Prostate gland (tissue), 2 donors: ENCODE measurements at regions not wholly inside any gene's neighbourhood (a gene's known extent, or its start where the extent isn't known, plus 50 kb on each side); places are given as distances from the start of the nearest gene placed in this dataset.
A peak's percentile ranks its signal among the peaks of the same experiment; 100 is the strongest.

ENCODE experiments used
- DNase-seq: peaks from one replicate; pipeline ENCODE4 v3.0.0-alpha.2; 2019; ENCODE audit warnings: low spot score
- H3K27ac ChIP-seq, 2 donors: fragments of 200-600 bp; sonication (generic); 2 replicates each; pipeline ENCODE4 v1.5.1; 2017 to 2019
- H3K27me3 ChIP-seq: fragments of 200-600 bp; sonication (generic); replicated peaks from 2 replicates; pipeline ENCODE4 v1.5.1; 2019; ENCODE audit not compliant: insufficient read depth
- H3K36me3 ChIP-seq, 2 donors: fragments of 200-600 bp; sonication (generic); 1 replicate in 1 of 2; 2 replicates in 1 of 2; pipeline versions ENCODE4 v1.5.1 to v1.8.1; 2017 to 2019
- H3K4me1 ChIP-seq: fragments of 200-600 bp; sonication (generic); replicated peaks from 2 replicates; pipeline ENCODE4 v1.5.1; 2019
- H3K4me3 ChIP-seq, 2 donors: fragments of 200-600 bp; sonication (generic); 2 replicates each; pipeline ENCODE4 v1.5.1; 2017 to 2019
- H3K9me3 ChIP-seq: fragments of 200-600 bp; sonication (generic); 2 replicates; pipeline ENCODE4 v1.5.1; 2017
- POLR2A ChIP-seq: fragments of 450-650 bp; IDR thresholded peaks from one replicate; pipeline ENCODE4 v1.6.1; 2016; ENCODE audit warnings: antibody characterized with exemption, mild to moderate bottlenecking
- POLR2AphosphoS5 ChIP-seq: sonication (generic); formaldehyde crosslinking; IDR thresholded peaks from one replicate; pipeline ENCODE4 v1.6.1; 2017; ENCODE audit warnings: antibody characterized with exemption
- WGBS: methylation state at CpG from one replicate; pipeline ENCODE4 v1.1.5; 2018; 5-methylcytosine and 5-hydroxymethylcytosine counted together
- intact Hi-C: fragments of 100-400 bp; cut with DNase I; formaldehyde crosslinking; loops from one replicate; pipeline ENCODE4 v1.14.2; 2022
- TF ChIP-seq, protein P1 (sequence below), 4 experiments: fragments of 200-600 bp in 2 of 4; fragments of 450-650 bp in 2 of 4; sonication (generic) in 2 of 4; IDR thresholded peaks; 1 replicate in 3 of 4; 2 replicates in 1 of 4; pipeline ENCODE4 v1.5.1; 2016 to 2019; ENCODE audit warnings: antibody characterized with exemption in 4 of 4, mild to moderate bottlenecking in 2 of 4, moderate library complexity in 2 of 4

- Histone ChIP-seq H3K27ac (no peak overlapping the region), H3K9me3 (no peaks in the 10 kb centered on the region), H3K27me3 (no peaks in the 10 kb centered on the region), H3K4me1 (no peaks in the 10 kb centered on the region), H3K4me3 (no peak overlapping the region), H3K36me3 (no peaks in the 10 kb centered on the region)
- intact Hi-C loops: no loop called here
- TF ChIP-seq, protein P1, sequence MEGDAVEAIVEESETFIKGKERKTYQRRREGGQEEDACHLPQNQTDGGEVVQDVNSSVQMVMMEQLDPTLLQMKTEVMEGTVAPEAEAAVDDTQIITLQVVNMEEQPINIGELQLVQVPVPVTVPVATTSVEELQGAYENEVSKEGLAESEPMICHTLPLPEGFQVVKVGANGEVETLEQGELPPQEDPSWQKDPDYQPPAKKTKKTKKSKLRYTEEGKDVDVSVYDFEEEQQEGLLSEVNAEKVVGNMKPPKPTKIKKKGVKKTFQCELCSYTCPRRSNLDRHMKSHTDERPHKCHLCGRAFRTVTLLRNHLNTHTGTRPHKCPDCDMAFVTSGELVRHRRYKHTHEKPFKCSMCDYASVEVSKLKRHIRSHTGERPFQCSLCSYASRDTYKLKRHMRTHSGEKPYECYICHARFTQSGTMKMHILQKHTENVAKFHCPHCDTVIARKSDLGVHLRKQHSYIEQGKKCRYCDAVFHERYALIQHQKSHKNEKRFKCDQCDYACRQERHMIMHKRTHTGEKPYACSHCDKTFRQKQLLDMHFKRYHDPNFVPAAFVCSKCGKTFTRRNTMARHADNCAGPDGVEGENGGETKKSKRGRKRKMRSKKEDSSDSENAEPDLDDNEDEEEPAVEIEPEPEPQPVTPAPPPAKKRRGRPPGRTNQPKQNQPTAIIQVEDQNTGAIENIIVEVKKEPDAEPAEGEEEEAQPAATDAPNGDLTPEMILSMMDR (IDR thresholded peaks at IDR 0.05): no peak
- no peak for TF ChIP-seq POLR2A
- no peak for TF ChIP-seq POLR2AphosphoS5
- no peak for DNase-seq
These were observed 691.4 kb downstream of the DNAH5 start for GRCh38 chr5:13253111-13253510.

DNA sequence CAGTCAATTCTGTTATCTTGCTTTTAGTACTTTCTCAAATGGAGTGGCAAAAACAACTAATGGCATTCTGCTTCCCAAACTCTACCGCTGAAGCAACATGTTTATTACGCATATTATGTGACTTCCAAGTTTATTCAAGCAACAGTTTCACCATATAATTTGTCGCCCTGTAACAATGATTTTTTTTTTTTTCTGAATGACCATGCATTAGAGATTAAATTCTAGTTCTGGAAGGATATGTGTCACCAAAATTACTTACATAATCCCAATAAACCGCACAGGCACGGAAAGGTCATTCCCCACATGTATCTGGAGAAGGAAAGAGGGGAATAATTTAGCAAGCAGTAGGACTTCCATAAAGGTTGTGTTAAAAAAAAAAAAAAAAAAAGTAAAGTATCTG is 691.8 kb downstream of the DNAH5 start:
- no peak overlapping the region for H3K4me3 ChIP-seq

DNA sequence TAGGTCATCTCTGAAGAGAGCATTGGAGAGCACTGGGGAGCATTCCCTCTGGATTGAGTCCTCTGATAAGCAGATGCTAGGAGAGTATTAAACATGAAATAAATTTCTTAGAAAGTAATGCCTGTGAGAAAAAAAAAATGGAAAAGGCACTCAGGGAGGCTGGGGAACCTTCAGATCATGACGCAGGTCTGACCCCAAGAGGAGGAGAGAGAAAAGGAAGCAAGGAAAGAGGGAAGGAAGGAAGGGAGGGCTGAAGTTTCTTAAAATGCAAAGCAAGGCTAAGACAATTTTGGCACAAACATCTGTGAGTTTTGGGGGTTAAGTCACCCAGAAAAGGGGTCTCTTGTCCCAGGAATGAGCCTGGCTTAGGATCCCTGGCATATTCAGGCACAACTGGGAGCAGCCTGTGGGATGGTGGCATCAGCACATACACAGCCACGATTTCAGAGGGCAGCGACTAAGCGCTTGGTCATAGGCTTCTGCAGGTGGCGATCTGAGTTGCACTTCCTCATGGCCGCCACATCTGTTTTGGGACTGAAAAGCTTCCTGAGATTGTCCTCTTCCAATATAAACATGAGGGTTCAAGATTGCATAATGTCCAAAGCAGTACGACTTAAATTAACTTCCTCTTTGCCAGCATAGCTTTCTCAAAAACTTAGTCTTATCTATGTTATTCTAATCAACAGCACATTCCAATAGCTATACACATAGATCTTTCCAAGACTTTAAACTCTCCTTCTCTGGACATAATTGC is 692.7 kb downstream of the DNAH5 start:
- TF ChIP-seq, protein P1 (IDR thresholded peaks at IDR 0.05): no peak
- TF ChIP-seq POLR2AphosphoS5: no peak
- no peak for TF ChIP-seq POLR2A
- intact Hi-C loops: no loop called here
- H3K27me3 ChIP-seq: no peaks in the 10 kb centered on the region
- H3K4me3 ChIP-seq: no peak overlapping the region
- WGBS: 67% methylated on average over 7 of the region's 7 CpGs
- H3K36me3 ChIP-seq: no peaks in the 10 kb centered on the region
- no peaks in the 10 kb centered on the region for H3K4me1 ChIP-seq
- H3K27ac ChIP-seq: no peak overlapping the region
- no peak for DNase-seq
- no peaks in the 10 kb centered on the region for H3K9me3 ChIP-seq

More for the DNA sequence above, 691.8 kb downstream of the DNAH5 start:
- no peaks in the 10 kb centered on the region for H3K36me3 ChIP-seq
- no peaks in the 10 kb centered on the region for H3K9me3 ChIP-seq
- H3K27me3 ChIP-seq: no peaks in the 10 kb centered on the region
- H3K4me1 ChIP-seq: no peaks in the 10 kb centered on the region
- intact Hi-C loops: no loop called here
- 92% methylated on average over 5 of the region's 5 CpGs for WGBS
- no peak for TF ChIP-seq POLR2A
- TF ChIP-seq POLR2AphosphoS5: no peak
- TF ChIP-seq, protein P1 (IDR thresholded peaks at IDR 0.05): no peak
- no peak for DNase-seq
- no peak overlapping the region for H3K27ac ChIP-seq

- TF ChIP-seq, protein P1 (IDR thresholded peaks at IDR 0.05): peak in 1 of 4 experiments; percentile 17
- no peak for TF ChIP-seq POLR2A
- no peaks in the 10 kb centered on the region for H3K4me1 ChIP-seq
- H3K27me3 ChIP-seq: no peaks in the 10 kb centered on the region
- intact Hi-C loops: no loop called here
- H3K4me3 ChIP-seq: no peak overlapping the region
- H3K36me3 ChIP-seq: no peaks in the 10 kb centered on the region
- 83% methylated on average over 4 of the region's 4 CpGs for WGBS
- DNase-seq: no peak
- no peaks in the 10 kb centered on the region for H3K9me3 ChIP-seq
- no peak overlapping the region for H3K27ac ChIP-seq
These were observed 693.8 kb downstream of the DNAH5 start for GRCh38 chr5:13250464-13251291.
